NB4 (cell line): ENCODE measurements at regions not wholly inside any gene's neighbourhood (a gene's known extent, or its start where the extent isn't known, plus 50 kb on each side); places are given as distances from the start of the nearest gene placed in this dataset.
"Not testable (repeated sequence)": the region's sequence is repeated elsewhere in the genome, so short reads cannot be mapped to it uniquely, and the experiment has no call there.

Source experiments
- CTCF ChIP-seq: IDR thresholded peaks from one replicate; pipeline ENCODE4 v1.5.1; 2012; ENCODE audit warnings: low read depth, low read length
- MAX ChIP-seq: IDR thresholded peaks from 2 replicates; pipeline ENCODE4 v1.6.1; 2011; ENCODE audit warnings: low read depth, low read length
- POLR2A ChIP-seq: IDR thresholded peaks from 2 replicates; pipeline ENCODE4 v1.6.1; 2011; ENCODE audit warnings: mild to moderate bottlenecking; ENCODE audit not compliant: insufficient read length; ENCODE audit errors: extremely low read depth

GRCh38 chr2:145519254-145519653 lies 999.3 kb upstream of the ZEB2 start:
- TF ChIP-seq POLR2A, MAX, CTCF: not testable (repeated sequence)
